Activated CD8-positive, alpha-beta T cell treated with anti-CD3 and anti-CD28 coated beads for 36 hours (primary cell): ENCODE measurements at regions not wholly inside any gene's neighbourhood (a gene's known extent, or its start where the extent isn't known, plus 50 kb on each side); places are given as distances from the start of the nearest gene placed in this dataset.
"Not testable (repeated sequence)": the region's sequence is repeated elsewhere in the genome, so short reads cannot be mapped to it uniquely, and the experiment has no call there.

Experiments
- ATAC-seq: fragments of 200-7000 bp; cut with Tn5 transposase; one replicate; pipeline ENCODE4 v1.10.0; 2021; ENCODE audit warnings: mild to moderate bottlenecking, moderate library complexity
- CTCF ChIA-PET: fragments of 350-600 bp; sonication (Branson Sonifier 250); formaldehyde crosslinking; loops from one replicate; lab custom pipeline; 2021; ENCODE audit warnings: antibody characterized with exemption; lab: Charles Lee
- POLR2A ChIA-PET: fragments of 350-600 bp; sonication (Branson Sonifier 250); formaldehyde crosslinking; loops from one replicate; lab custom pipeline; 2021; ENCODE audit warnings: antibody characterized with exemption; lab: Charles Lee
- DNase-seq: peaks from one replicate; pipeline ENCODE4 v3.0.0-alpha.2; 2020
- H3K27ac Mint-ChIP-seq: one replicate; pipeline ENCODE4 v1.8.0; 2021; ENCODE audit warnings: mild to moderate bottlenecking, mixed read lengths
- H3K27me3 Mint-ChIP-seq: one replicate; pipeline ENCODE4 v1.8.0; 2021; ENCODE audit warnings: mixed read lengths
- H3K36me3 Mint-ChIP-seq: one replicate; pipeline ENCODE4 v1.8.0; 2021; ENCODE audit warnings: low read depth, mixed read lengths
- H3K4me1 Mint-ChIP-seq: one replicate; pipeline ENCODE4 v1.8.0; 2021; ENCODE audit warnings: low read depth, mixed read lengths
- H3K4me3 Mint-ChIP-seq: one replicate; pipeline ENCODE4 v1.8.0; 2021; ENCODE audit warnings: mild to moderate bottlenecking, moderate library complexity, mixed read lengths
- H3K9me3 Mint-ChIP-seq: one replicate; pipeline ENCODE4 v1.8.0; 2021; ENCODE audit warnings: mixed read lengths
- intact Hi-C: fragments of 100-400 bp; cut with micrococcal nuclease; formaldehyde crosslinking; loops from one replicate; pipeline ENCODE4 v1.10.0; 2022
- TF ChIP-seq, protein P1 (sequence below): fragments of 200-600 bp; IDR thresholded peaks from one replicate; pipeline ENCODE4 v1.8.0; 2022; ENCODE audit warnings: antibody characterized with exemption, mild to moderate bottlenecking

DNA sequence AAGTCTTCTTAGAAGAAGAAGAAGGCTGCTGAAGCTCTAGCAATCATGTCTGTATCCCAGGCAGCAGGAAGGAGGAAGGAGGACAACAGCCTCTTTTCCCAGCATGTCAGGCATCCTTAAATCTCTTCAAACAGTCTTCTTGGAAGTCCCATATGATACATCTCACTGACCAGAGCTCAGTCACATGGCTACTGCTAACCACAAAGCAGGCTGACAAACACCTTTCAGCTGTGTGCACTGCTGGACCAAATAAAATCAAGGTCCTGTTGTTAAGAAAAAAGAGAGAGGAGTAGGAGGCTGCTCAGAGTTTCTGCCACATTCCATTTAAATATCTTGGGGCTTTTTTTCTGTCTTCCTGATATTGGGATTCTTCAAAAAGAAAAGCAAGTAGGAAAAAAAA lies 203.4 kb upstream of the PELI2 start:
- ATAC-seq (no peak), DNase-seq (no peak)
- intact Hi-C loops = no loop called here
- TF ChIP-seq, protein P1, sequence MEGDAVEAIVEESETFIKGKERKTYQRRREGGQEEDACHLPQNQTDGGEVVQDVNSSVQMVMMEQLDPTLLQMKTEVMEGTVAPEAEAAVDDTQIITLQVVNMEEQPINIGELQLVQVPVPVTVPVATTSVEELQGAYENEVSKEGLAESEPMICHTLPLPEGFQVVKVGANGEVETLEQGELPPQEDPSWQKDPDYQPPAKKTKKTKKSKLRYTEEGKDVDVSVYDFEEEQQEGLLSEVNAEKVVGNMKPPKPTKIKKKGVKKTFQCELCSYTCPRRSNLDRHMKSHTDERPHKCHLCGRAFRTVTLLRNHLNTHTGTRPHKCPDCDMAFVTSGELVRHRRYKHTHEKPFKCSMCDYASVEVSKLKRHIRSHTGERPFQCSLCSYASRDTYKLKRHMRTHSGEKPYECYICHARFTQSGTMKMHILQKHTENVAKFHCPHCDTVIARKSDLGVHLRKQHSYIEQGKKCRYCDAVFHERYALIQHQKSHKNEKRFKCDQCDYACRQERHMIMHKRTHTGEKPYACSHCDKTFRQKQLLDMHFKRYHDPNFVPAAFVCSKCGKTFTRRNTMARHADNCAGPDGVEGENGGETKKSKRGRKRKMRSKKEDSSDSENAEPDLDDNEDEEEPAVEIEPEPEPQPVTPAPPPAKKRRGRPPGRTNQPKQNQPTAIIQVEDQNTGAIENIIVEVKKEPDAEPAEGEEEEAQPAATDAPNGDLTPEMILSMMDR = no peak
- Mint-ChIP-seq H3K9me3 (peaks cover 4% of the 10 kb centered on the region), H3K36me3 (no peaks in the 10 kb centered on the region), H3K4me3 (no peak overlapping the region), H3K27me3 (peaks cover 17% of the 10 kb centered on the region), H3K27ac (no peak overlapping the region), H3K4me1 (no peaks in the 10 kb centered on the region)
- ChIA-PET POLR2A (no interaction called here), CTCF (interaction anchor here (0.8 kb wide), 1 partner anchor 9 kb away, joined by 4 read pairs; no protein-coding TSS in a partner anchor)

DNA sequence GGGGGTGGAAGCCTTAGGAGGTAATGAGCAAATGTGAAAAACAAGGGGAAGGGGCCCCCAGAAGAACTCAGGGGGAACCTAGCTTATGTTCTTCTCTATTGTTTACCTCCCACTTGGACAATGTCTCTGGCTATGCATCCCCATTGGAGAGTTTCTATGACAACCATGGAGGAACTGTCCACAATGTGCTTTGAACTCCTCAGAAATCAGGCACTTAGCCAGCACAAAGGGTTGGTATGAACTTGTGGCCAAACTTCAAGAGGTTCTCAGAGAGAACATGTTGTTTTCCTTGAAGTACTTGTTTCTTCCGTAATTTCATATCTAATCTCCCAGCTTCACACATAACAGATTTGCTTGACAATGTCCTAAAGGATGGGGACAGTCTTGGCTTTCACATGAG lies 202.8 kb upstream of the PELI2 start:
- ChIA-PET CTCF (no interaction called here), POLR2A (no interaction called here)
- TF ChIP-seq, protein P1 = no peak
- intact Hi-C loops = no loop called here
- H3K9me3 Mint-ChIP-seq = peaks cover 4% of the 10 kb centered on the region
- no peaks in the 10 kb centered on the region for H3K4me1 Mint-ChIP-seq
- ATAC-seq = no peak
- peaks cover 17% of the 10 kb centered on the region for H3K27me3 Mint-ChIP-seq
- no peak overlapping the region for H3K27ac Mint-ChIP-seq
- DNase-seq = no peak
- no peak overlapping the region for H3K4me3 Mint-ChIP-seq
- no peaks in the 10 kb centered on the region for H3K36me3 Mint-ChIP-seq

DNA sequence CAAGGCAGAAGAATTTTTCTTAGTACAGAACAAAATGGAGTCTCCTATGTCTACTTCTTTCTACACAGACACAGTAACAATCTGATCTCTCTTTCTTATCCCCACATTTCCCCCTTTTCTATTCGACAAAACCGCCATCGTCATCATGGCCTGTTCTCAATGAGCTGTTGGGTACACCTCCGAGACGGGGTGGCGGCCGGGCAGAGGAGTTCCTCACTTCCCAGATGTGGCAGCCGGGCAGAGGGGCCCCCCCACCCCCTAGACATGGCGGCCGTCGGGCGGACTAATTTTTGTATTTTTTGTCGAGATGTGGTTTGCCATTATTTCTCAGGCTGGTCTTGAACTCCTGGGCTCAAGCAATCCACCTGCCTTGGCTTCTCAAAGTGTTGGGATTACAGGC lies 198.4 kb upstream of the PELI2 start:
- H3K4me3 Mint-ChIP-seq, intact Hi-C loops, POLR2A ChIA-PET, H3K36me3 Mint-ChIP-seq, H3K9me3 Mint-ChIP-seq, DNase-seq, ATAC-seq, H3K4me1 Mint-ChIP-seq, CTCF ChIA-PET, H3K27ac Mint-ChIP-seq: not testable (repeated sequence)
- peaks cover 15% of the 10 kb centered on the region for H3K27me3 Mint-ChIP-seq

DNA sequence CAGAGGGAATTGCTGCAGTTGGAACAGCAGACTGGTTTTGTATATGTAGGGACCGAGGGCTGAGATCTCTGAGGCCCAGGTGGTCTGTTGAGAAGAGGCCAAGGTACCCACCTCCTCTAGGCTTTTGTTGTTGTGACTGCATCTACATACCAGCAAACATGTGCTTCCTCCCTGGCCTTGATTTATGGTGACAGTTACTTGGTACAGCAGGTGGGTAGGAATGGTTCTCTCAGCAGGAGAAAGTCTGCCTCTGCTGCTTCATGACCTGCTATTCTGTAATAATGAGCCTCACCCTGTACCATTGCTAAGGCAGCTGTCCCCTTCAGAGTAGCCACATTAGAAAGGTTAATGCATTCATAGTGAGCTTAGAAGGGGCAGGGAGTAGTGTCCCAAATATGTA lies 196.7 kb upstream of the PELI2 start:
- CTCF ChIA-PET = no interaction called here
- intact Hi-C loops = no loop called here
- ATAC-seq (no peak), DNase-seq (no peak)
- Mint-ChIP-seq H3K4me1 (no peaks in the 10 kb centered on the region), H3K4me3 (no peak overlapping the region), H3K27me3 (peaks cover 8% of the 10 kb centered on the region), H3K27ac (no peak overlapping the region), H3K36me3 (no peaks in the 10 kb centered on the region), H3K9me3 (peaks cover 2% of the 10 kb centered on the region)
- TF ChIP-seq, protein P1 = no peak
- POLR2A ChIA-PET = no interaction called here

DNA sequence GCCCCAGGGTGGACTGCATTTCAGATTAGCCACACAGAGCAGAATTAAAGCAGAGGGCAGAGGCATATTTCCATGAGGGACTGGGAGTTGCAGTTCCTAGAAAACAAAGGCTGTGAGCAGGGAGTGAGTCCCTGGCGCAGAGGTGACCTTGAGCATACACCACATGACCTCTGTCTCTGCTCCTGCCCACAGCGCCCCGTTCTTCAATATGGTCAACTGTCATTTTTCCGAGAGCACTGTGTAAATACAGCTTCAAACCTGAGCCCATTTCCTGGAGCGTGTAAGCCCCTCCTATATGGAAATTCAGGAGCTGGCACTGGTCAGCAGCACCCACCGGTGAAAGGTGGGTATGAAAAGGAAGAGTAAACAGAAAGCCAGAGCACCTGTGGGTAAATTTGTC lies 192.2 kb upstream of the PELI2 start:
- H3K27me3 Mint-ChIP-seq = peaks cover 7% of the 10 kb centered on the region
- DNase-seq = no peak
- H3K4me1 Mint-ChIP-seq = no peaks in the 10 kb centered on the region
- ChIA-PET POLR2A (no interaction called here), CTCF (no interaction called here)
- H3K36me3 Mint-ChIP-seq = no peaks in the 10 kb centered on the region
- intact Hi-C loops = no loop called here
- TF ChIP-seq, protein P1 = no peak
- no peak overlapping the region for H3K4me3 Mint-ChIP-seq
- H3K27ac Mint-ChIP-seq = no peak overlapping the region
- no peaks in the 10 kb centered on the region for H3K9me3 Mint-ChIP-seq
- no peak for ATAC-seq

DNA sequence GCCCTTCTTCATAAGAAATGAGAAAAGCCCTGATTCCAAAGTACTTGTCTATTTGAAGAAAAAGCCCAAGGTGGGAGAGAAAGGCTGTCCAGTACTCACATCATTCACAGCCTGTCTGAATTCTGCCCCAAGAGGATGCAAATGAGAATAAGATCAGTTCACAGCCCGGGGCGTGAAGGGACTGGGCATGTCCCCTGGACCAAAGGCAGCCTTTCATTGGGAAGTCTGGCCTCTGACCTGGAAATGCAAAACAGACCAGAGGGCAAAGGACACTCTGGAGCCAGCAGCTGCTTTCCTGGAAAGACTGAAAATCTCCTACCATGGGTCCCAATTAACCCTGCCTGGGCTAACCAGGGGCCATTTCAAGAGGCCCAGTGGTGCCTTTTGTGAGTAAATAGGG lies 191.2 kb upstream of the PELI2 start:
- H3K4me1 Mint-ChIP-seq = no peaks in the 10 kb centered on the region
- CTCF ChIA-PET = no interaction called here
- no peaks in the 10 kb centered on the region for H3K9me3 Mint-ChIP-seq
- ATAC-seq (no peak), DNase-seq (no peak)
- TF ChIP-seq, protein P1 = no peak
- H3K4me3 Mint-ChIP-seq = no peak overlapping the region
- H3K27me3 Mint-ChIP-seq = peaks cover 9% of the 10 kb centered on the region
- POLR2A ChIA-PET = no interaction called here
- H3K27ac Mint-ChIP-seq = no peak overlapping the region
- intact Hi-C loops = no loop called here
- H3K36me3 Mint-ChIP-seq = no peaks in the 10 kb centered on the region
